T-helper 2 cell treated with Interferon-gamma antibody and Interleukin-4, amounts not matched to agents 100 ng/mL and 5 ng/mL, for 36 hours (primary cell): ENCODE measurements at regions not wholly inside any gene's neighbourhood (a gene's known extent, or its start where the extent isn't known, plus 50 kb on each side); places are given as distances from the start of the nearest gene placed in this dataset.

ENCODE experiments used
- intact Hi-C: fragments of 100-400 bp; cut with micrococcal nuclease; formaldehyde crosslinking; loops from one replicate; pipeline ENCODE4 v1.15.1; 2023

- intact Hi-C loops = no loop called here
These were observed 111.7 kb upstream of the NR2F2 start for GRCh38 chr15:96218623-96219455.

- intact Hi-C loops = no loop called here
These were observed 110.8 kb upstream of the NR2F2 start for GRCh38 chr15:96219681-96220080.

DNA sequence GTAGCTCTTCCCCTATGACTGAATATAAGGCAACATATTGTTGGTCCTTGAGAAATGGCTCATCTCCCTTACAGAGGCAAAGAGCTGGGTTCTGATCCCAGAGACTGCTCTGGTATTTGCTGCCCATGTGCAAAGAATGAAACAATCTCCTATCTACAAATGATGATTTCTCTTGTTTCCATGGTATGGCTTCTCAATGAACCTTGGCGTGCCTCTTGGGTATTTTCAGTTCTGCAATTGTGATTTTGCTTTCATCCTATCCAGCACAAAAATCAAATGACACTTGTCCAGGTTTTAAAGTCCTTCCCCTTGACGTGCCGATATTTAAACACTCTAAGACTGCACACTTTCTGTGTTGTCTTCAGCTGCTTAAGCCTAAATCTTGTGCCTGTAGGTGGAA is 109.8 kb upstream of the NR2F2 start:
- intact Hi-C loops = no loop called here

GRCh38 chr15:96222981-96223380 is 107.5 kb upstream of the NR2F2 start:
- intact Hi-C loops = no loop called here

- intact Hi-C loops = no loop called here
These were observed 106.6 kb upstream of the NR2F2 start for GRCh38 chr15:96223939-96224338.

DNA sequence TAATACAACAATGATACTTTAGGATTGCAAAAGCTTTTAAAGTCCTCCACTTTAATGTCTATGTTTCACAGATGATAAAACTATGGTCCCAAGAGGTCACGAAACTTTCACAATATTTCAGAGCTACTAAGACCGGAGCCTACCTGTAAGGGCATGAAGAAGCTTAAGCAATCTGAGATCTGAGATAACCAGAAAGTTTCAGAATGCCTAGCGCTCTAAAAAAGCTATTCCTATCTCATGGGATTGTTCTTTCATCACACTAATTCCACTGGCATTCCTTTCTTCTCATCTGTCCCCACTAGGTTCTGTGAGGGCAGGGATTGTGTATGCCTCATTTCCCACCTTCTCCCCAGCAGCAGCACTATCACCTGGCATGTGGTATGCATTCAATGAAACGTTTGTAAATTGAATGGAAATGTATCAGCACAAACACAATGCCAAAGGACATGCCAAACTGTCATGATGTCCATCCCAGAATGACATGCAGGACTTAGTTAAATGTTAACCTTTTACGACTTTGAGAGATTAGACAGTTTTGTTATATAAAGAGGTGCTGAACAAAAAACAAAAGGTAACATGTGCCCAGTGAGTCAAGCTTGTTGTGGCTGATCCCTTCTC is 104.7 kb upstream of the NR2F2 start:
- intact Hi-C loops = no loop called here

GRCh38 chr15:96230526-96231181 is 99.8 kb upstream of the NR2F2 start:
- intact Hi-C loops = no loop called here

DNA sequence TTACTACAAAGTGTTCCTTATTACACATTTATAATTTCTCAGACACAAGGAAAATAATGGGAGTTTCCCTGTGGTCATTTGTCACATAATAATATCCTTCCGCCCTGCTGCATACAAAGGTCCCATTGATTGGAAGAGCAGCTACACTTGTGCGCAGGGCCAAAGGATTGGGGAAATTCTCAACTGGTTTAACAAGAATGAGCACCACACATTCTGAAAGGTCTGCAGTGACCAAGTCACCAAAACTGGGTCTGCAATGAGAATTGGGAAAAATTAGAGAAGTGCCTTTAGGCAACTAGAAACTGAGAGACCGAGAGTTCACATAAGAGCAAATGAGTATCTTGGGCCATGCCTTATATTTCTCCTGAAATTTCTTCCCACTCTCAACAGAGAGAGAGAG is 98.2 kb upstream of the NR2F2 start:
- intact Hi-C loops = no loop called here

DNA sequence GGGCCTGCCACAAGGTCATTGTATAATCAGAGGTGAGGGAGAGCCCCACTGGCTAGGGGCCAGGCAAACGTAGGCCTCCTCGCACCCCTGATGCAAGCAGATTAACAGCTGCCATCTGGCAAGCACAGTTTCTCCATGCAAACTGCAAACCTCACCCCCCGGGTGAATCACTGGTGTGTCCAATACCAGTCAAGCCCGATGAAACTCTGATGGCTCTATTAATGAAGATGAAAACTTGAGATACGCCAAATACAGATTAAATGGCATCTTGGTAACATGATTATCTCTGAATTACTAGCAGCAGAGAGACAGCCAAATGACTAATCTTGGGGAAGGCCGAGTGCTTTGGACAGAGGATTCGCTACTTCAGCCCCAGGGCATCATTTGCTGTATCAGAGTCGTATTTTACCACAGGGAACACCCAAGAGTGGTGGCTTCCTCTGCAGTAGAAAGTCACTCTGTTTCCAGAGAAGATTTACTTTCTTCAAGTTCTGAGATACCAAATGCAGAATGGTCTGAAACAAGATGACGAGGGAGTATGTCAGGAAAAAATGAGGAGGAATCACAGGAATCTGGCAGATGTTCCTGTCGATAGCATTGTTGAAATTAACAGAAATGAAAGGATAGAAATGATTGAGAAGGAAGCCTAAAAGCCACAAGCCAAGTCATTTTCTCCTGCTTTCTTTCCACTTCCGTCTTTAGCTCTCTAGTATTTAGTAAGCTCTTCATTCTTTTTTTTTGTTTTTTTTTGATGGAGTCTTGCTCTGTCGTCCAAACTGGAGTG is 96.2 kb upstream of the NR2F2 start:
- intact Hi-C loops = no loop called here

DNA sequence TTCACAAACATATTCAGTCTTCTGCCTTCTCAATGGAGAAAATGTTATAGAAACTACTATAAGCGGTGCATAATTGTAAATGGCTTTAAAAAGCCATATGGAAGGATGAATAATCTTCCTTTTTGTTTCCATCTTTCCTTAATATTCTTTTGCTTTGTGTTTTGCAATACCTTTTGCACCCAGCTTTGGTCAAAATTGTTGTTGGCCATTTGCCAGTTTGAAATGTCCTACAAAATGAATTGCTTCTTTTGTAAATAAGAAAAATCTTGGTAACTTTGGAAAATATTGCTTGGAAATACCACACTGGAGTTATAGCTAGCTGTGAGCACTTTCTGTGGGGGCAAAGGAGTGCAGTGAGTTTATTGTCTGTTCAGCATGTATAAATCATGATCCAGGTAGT is 93.5 kb upstream of the NR2F2 start:
- intact Hi-C loops = no loop called here

GRCh38 chr15:96242761-96243160 is 87.7 kb upstream of the NR2F2 start:
- intact Hi-C loops = no loop called here

- intact Hi-C loops = no loop called here
These were observed 86.8 kb upstream of the NR2F2 start for GRCh38 chr15:96243701-96244100.

DNA sequence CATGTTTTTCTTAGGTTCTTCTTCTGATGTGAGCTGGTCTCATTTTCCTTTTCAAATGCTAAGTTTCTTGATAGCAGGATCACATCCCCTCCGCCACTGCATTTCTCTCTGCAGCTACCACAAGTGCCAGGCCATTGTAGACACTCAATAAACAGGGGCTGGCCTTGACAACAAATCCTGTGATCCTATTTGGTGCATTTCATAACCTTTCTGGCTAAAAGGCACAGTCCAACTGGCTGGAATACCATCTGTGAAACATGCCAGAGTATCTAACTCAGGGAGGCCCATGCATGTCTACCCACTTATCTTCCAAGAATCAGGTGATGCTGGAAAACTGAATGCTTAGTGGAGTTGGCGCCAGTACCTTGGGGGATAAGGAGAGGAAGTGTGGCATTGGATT is 85.2 kb upstream of the NR2F2 start:
- intact Hi-C loops = no loop called here

DNA sequence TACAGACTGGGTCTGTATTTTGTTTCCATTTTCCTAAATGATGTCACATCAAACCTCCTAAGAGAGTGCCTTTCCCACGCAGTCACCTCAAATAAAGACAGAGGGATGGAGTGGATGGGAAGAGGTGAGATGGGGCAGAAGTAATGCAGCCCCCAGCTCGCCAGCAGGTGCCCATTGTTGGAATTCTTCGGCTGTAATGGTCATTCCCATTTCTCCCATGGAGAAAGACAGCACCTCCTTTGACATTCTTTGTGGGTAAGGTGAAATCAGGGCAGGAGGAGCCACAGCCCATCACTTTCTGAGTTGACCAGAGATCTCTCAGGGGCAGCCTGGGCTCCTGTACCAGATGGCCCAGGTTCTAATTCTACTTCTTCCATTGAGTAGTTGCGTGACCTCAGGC is 84.4 kb upstream of the NR2F2 start:
- intact Hi-C loops = no loop called here

DNA sequence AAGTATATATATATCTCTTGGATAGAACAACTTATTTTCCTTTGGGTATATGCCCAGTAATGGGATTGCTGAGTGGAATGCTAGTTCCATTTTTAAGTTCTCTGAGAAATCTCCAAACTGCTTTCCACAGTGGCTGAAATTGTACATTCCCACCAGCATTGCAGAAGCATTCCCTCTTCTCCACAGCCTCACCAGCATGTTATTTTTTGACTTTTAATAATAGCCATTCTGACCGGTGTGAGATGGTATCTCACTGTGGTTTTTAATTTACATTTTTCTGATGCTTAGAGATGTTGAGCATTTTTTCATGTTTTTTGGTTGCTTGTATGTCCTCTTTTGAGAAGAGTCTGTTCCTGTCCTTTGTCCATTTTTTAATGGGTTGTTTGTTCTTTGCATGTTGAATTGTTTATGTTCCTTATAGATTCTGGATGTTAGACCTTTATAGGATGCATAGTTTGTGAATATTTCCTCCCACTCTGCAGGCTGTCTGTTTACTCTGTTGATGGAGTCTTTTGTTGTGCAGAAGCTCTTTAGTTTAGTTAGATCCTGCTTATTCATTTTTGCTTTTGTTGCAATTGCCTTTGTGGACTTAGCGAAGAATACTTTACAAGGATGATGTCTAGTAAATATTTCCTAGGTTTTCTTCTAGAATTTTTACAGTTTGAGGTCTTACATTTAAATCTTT is 82.7 kb upstream of the NR2F2 start:
- intact Hi-C loops = no loop called here

- intact Hi-C loops = no loop called here
These were observed 78.4 kb upstream of the NR2F2 start for GRCh38 chr15:96252148-96252547.

DNA sequence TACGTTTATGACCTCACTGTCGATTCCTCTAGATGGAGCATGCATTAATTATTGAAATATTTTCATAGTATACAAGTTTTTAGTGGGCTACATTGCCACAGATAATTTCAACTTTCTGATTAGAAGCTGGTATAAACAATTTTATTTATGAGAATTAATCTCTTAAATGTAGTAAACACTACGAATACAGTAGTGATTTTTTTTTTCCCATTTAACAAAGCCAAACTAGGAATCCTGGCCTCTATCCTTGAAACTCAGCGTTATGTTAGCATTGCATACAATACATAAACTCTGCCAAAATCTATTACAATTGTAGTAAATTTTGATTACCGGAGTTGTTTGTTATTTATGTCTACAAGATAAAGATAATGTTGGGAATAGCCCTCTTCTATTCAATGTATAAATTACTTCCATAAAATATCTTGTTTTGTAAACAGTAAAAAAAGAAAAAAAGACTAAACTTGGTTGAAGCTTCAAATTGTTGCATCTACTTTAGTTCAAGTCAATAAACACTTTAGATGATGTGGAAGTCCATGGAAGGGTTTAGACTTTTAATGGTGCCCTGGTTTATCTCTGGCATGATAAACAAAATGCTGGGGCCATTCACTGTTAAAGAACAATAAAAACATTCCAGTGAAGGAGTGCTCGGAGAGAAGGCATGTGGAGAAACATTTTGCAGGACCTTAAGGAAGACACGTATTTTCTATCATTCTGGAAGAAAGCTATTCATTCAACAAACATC is 77.3 kb upstream of the NR2F2 start:
- intact Hi-C loops = no loop called here

DNA sequence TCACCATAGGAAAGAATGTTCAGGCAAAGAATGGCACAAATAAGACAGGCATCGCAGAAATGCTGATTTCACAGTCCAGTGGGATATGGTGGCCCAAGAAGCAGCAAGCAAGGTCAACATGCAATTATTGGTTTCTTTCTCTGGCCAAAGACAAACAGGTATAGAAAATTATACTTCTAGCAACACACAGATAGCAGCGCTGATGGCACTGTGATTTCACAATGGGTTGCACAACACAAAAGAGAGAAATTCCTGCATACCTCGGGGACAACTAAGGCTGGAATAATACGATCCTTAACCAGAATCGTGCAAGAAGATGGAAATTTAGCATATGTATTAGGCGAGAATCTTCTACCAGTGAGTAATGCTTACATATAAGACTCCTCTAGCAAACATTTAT is 76.3 kb upstream of the NR2F2 start:
- intact Hi-C loops = no loop called here

DNA sequence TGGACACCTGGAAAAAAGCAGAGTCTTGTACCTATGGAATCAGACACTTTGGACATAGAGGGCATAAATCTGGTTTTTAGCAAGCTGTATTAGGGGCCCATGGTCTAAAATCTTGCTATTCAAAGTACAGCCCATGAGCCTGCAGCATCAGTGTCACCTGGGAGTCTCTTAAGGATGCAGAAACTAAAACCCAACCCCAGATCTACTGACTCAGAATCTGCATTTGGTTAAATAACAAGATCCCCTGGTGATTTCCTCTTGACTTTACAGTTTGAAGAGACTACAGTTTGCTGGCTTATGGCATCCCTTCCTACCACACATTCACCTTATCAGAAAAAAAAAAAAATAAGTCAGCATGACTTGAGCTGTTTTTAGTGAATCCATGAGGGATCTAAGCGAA is 74.9 kb upstream of the NR2F2 start:
- intact Hi-C loops = no loop called here

GRCh38 chr15:96261575-96262034 is 68.9 kb upstream of the NR2F2 start:
- intact Hi-C loops = no loop called here
